ENCODE measurements at regions not wholly inside any gene's neighbourhood (a gene's known extent, or its start where the extent isn't known, plus 50 kb on each side); places are given as distances from the start of the nearest gene placed in this dataset.

GRCh38 chr4:189505380-189505779 lies 435.3 kb upstream of the FRG1 start:
- Histone ChIP-seq H3K36me3 (ENCODE audit: insufficient read depth, low read length) (no peaks in the 10 kb centered on the region), H3K27ac (ENCODE audit: low read depth, low read length) (no peak overlapping the region), H3K4me1 (ENCODE audit: insufficient read depth, low read length) (no peaks in the 10 kb centered on the region), H3K9ac (ENCODE audit: low read depth, low read length) (no peak overlapping the region), H3K27me3 (ENCODE audit: insufficient read depth, low read length) (no peaks in the 10 kb centered on the region), H3K9me3 (ENCODE audit: insufficient read depth, low read depth, low read length) (peaks cover 5% of the 10 kb centered on the region; the same call in 1 of the 2 replicates), H3K4me3 (ENCODE audit: low read length) (no peak overlapping the region)
- WGBS: 91% methylated on average over 3 of the region's 3 CpGs

DNA sequence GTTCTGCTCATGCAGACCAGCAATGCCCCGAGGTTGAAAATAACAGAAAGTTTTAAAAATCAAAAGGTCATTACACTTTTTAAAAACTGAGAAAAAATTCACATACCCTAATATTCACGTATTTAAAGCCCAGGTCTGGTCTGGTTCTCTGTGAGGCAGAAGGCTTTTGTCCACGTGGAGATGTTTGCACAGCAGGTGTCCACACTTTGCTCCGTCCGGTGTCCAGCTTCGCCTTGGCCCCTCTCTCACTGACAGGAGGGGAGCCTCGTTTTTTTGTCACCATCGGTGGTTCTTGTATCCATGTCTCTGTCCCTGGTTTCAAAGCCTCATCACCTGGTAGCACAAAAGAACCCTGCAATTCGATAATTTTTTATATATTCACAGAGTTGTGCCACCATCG lies 434.6 kb upstream of the FRG1 start:
- Histone ChIP-seq H3K4me1 (ENCODE audit: insufficient read depth, low read length) (no peaks in the 10 kb centered on the region), H3K27ac (ENCODE audit: low read depth, low read length) (no peak overlapping the region), H3K27me3 (ENCODE audit: insufficient read depth, low read length) (no peaks in the 10 kb centered on the region), H3K36me3 (ENCODE audit: insufficient read depth, low read length) (no peaks in the 10 kb centered on the region), H3K9ac (ENCODE audit: low read depth, low read length) (no peak overlapping the region), H3K9me3 (ENCODE audit: insufficient read depth, low read depth, low read length) (peaks cover 7% of the 10 kb centered on the region; the same call in 1 of the 2 replicates), H3K4me3 (ENCODE audit: low read length) (no peak overlapping the region)
- 89% methylated on average over 10 of the region's 10 CpGs for WGBS

DNA sequence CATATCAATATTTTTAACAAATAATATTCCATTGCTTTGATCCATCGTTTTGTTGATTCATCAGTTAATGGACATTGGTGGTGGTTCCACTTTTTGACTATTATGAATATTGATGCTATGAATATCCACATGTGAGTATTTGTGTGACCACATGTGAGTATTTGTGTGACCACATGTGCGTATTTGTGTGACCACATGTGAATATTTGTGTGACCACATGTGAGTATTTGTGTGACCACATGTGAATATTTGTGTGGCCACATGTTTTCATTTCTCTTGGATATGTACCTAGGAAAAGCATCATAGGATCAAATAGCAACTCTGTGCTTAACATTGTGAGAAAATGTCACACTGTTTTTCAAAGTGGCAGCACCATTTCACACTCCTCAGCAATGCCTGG lies 433.6 kb upstream of the FRG1 start:
- no peaks in the 10 kb centered on the region for H3K27me3 ChIP-seq (ENCODE audit: insufficient read depth, low read length)
- 98% methylated on average over 2 of the region's 2 CpGs for WGBS

GRCh38 chr4:189510601-189511000 lies 430.1 kb upstream of the FRG1 start:
- no peaks in the 10 kb centered on the region for H3K27me3 ChIP-seq (ENCODE audit: insufficient read depth, low read length)
- H3K4me1 ChIP-seq (ENCODE audit: insufficient read depth, low read length): no peaks in the 10 kb centered on the region
- H3K9ac ChIP-seq (ENCODE audit: low read depth, low read length): no peak overlapping the region
- H3K36me3 ChIP-seq (ENCODE audit: insufficient read depth, low read length): no peaks in the 10 kb centered on the region
- H3K27ac ChIP-seq (ENCODE audit: low read depth, low read length): no peak overlapping the region
- peaks cover 7% of the 10 kb centered on the region; the same call in 1 of the 2 replicates for H3K9me3 ChIP-seq (ENCODE audit: insufficient read depth, low read depth, low read length)
- no CpG with 5 or more reads among the region's 1 CpG for WGBS
- no peak overlapping the region for H3K4me3 ChIP-seq (ENCODE audit: low read length)

More for the DNA sequence above, 433.6 kb upstream of the FRG1 start:
- no peaks in the 10 kb centered on the region for H3K4me1 ChIP-seq (ENCODE audit: insufficient read depth, low read length)
- no peak overlapping the region for H3K27ac ChIP-seq (ENCODE audit: low read depth, low read length)
- H3K36me3 ChIP-seq (ENCODE audit: insufficient read depth, low read length): no peaks in the 10 kb centered on the region
- no peak overlapping the region for H3K9ac ChIP-seq (ENCODE audit: low read depth, low read length)
- H3K4me3 ChIP-seq (ENCODE audit: low read length): no peak overlapping the region
- H3K9me3 ChIP-seq (ENCODE audit: insufficient read depth, low read depth, low read length): peaks cover 7% of the 10 kb centered on the region; the same call in 1 of the 2 replicates

DNA sequence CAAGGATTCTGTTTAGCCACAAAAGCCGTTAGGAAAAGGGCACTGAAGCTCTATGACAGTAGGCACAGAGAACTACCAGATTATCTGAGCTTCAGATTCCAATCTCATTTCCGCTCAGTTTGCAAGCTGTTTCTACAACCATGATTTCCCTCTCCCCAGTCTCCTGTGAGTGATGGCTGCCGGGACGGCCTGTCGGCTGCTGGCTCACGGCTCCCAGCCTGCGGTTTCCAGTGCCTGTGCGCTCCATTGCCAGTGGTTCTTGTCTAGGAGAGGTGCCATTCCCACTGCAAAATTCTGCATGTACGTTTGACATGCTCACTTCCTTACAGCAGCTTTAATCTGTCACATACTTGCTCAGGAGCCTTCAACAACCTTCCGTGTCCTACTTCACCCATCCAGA lies 429.1 kb upstream of the FRG1 start:
- Histone ChIP-seq H3K9ac (ENCODE audit: low read depth, low read length) (no peak overlapping the region), H3K27me3 (ENCODE audit: insufficient read depth, low read length) (no peaks in the 10 kb centered on the region), H3K36me3 (ENCODE audit: insufficient read depth, low read length) (no peaks in the 10 kb centered on the region), H3K27ac (ENCODE audit: low read depth, low read length) (no peak overlapping the region), H3K9me3 (ENCODE audit: insufficient read depth, low read depth, low read length) (peaks cover 7% of the 10 kb centered on the region; the same call in 1 of the 2 replicates), H3K4me1 (ENCODE audit: insufficient read depth, low read length) (peaks cover 1% of the 10 kb centered on the region; the same call in 1 of the 2 replicates), H3K4me3 (ENCODE audit: low read length) (no peak overlapping the region)
- 96% methylated on average over 10 of the region's 10 CpGs for WGBS

DNA sequence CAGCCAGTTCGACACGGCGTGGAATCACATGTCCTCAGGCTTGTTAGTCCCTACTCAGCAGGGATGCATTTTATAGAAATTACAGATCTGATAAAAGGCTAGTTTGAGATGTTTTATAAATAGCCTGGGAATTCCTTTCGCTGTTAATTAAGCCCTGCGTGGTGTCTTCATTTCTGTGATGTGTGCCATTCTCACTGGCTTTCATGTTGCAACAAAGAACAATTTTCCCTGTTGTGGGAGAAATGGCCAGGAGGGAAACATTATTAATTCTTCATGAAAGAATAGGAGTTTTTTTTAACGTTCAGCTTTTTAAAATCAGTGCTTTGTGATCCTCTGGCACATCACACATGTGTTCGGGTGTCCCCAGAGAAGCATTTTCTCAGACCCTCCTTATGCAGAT lies 427.3 kb upstream of the FRG1 start:
- H3K9ac ChIP-seq (ENCODE audit: low read depth, low read length): no peak overlapping the region
- H3K9me3 ChIP-seq (ENCODE audit: insufficient read depth, low read depth, low read length): peaks cover 7% of the 10 kb centered on the region; the same call in 1 of the 2 replicates
- peaks cover 8% of the 10 kb centered on the region; the same call in 1 of the 2 replicates for H3K4me1 ChIP-seq (ENCODE audit: insufficient read depth, low read length)
- H3K4me3 ChIP-seq (ENCODE audit: low read length): no peak overlapping the region
- 86% methylated on average over 7 of the region's 7 CpGs for WGBS
- no peaks in the 10 kb centered on the region for H3K27me3 ChIP-seq (ENCODE audit: insufficient read depth, low read length)
- no peaks in the 10 kb centered on the region for H3K36me3 ChIP-seq (ENCODE audit: insufficient read depth, low read length)
- no peak overlapping the region for H3K27ac ChIP-seq (ENCODE audit: low read depth, low read length)

DNA sequence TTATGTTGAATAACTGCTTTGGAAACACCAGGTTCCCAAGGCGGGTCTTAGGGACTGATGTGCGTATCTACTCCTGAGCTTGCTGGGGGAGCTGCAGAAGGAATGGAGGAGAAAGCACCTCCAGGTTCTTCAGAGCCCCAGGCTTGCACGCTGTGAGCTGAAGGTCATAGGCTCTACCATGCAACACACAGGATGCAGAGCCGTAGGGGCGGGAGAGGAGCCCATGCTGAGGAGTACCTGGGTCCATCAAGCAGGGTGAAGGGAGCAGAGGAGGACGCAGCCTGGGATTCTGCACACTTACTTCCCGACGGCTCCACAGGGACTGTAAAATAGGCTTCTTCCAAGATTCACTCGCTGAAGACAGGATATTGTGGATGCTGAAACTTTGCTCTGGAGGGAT lies 426.5 kb upstream of the FRG1 start:
- Histone ChIP-seq H3K9ac (ENCODE audit: low read depth, low read length) (no peak overlapping the region), H3K36me3 (ENCODE audit: insufficient read depth, low read length) (no peaks in the 10 kb centered on the region), H3K4me3 (ENCODE audit: low read length) (no peak overlapping the region), H3K27me3 (ENCODE audit: insufficient read depth, low read length) (no peaks in the 10 kb centered on the region), H3K9me3 (ENCODE audit: insufficient read depth, low read depth, low read length) (peaks cover 7% of the 10 kb centered on the region; the same call in 1 of the 2 replicates), H3K27ac (ENCODE audit: low read depth, low read length) (no peak overlapping the region), H3K4me1 (ENCODE audit: insufficient read depth, low read length) (peaks cover 8% of the 10 kb centered on the region; the same call in 1 of the 2 replicates)
- WGBS: 97% methylated on average over 9 of the region's 9 CpGs

DNA sequence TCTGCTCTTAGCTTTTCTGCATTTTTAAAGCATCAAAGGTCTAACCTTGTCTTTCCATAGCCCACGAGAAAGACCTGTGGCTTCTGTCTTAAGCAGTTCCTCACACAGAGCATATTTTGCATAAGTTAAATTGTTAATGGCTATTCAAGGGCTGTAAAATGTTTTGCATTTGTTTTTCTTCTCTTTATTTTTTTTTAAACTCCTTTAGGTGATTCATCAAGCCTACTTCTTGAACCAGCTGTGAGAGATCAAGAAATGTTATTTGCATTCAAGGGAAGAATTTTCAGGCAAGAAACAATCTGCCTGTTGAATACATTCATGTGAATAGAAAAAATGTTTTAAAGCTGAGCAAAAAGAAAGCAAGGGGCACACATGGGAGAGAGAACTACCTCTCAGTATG lies 423.8 kb upstream of the FRG1 start:
- no peak overlapping the region for H3K9ac ChIP-seq (ENCODE audit: low read depth, low read length)
- H3K36me3 ChIP-seq (ENCODE audit: insufficient read depth, low read length): no peaks in the 10 kb centered on the region
- 50% methylated on average over 1 of the region's 1 CpG for WGBS
- H3K27me3 ChIP-seq (ENCODE audit: insufficient read depth, low read length): no peaks in the 10 kb centered on the region
- no peak overlapping the region for H3K27ac ChIP-seq (ENCODE audit: low read depth, low read length)
- no peak overlapping the region for H3K4me3 ChIP-seq (ENCODE audit: low read length)
- 0 out of 2 replicates have a peak, but pooled peaks cover under 1% of the 10 kb centered on the region for H3K9me3 ChIP-seq (ENCODE audit: insufficient read depth, low read depth, low read length)
- H3K4me1 ChIP-seq (ENCODE audit: insufficient read depth, low read length): peaks cover 8% of the 10 kb centered on the region; the same call in 1 of the 2 replicates

DNA sequence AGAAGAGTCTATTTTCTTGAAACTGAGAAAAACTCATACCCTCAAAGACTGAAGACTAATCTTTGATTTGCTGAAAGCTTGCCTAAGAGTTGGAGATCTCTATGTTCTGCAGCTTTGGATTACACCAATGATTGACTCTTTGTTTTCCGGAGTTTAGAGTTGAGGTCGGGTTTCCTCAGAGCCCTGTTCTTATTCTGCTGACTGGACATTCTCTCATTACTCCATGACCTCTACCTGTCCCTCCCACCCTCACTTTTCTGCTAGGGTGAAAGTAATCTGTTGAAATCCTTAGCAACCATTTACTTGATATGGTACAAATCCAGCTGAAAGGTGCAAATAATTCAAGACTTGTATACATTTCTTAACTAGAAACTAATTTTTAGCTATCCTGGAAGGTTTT lies 421.5 kb upstream of the FRG1 start:
- H3K4me3 ChIP-seq (ENCODE audit: low read length): no peak overlapping the region
- no peak overlapping the region for H3K9ac ChIP-seq (ENCODE audit: low read depth, low read length)
- no peak overlapping the region for H3K27ac ChIP-seq (ENCODE audit: low read depth, low read length)
- H3K9me3 ChIP-seq (ENCODE audit: insufficient read depth, low read depth, low read length): peaks cover 15% of the 10 kb centered on the region
- no peaks in the 10 kb centered on the region for H3K36me3 ChIP-seq (ENCODE audit: insufficient read depth, low read length)
- WGBS: 92% methylated on average over 2 of the region's 2 CpGs
- no peaks in the 10 kb centered on the region for H3K27me3 ChIP-seq (ENCODE audit: insufficient read depth, low read length)
- peaks cover 8% of the 10 kb centered on the region; the same call in 1 of the 2 replicates for H3K4me1 ChIP-seq (ENCODE audit: insufficient read depth, low read length)

GRCh38 chr4:189525304-189525703 lies 415.4 kb upstream of the FRG1 start:
- peaks cover 69% of the 10 kb centered on the region for H3K9me3 ChIP-seq (ENCODE audit: insufficient read depth, low read depth, low read length)
- no peaks in the 10 kb centered on the region for H3K36me3 ChIP-seq (ENCODE audit: insufficient read depth, low read length)
- 91% methylated on average over 4 of the region's 4 CpGs for WGBS
- no peaks in the 10 kb centered on the region for H3K4me1 ChIP-seq (ENCODE audit: insufficient read depth, low read length)
- no peaks in the 10 kb centered on the region for H3K27me3 ChIP-seq (ENCODE audit: insufficient read depth, low read length)
- no peak overlapping the region for H3K4me3 ChIP-seq (ENCODE audit: low read length)
- H3K9ac ChIP-seq (ENCODE audit: low read depth, low read length): no peak overlapping the region
- no peak overlapping the region for H3K27ac ChIP-seq (ENCODE audit: low read depth, low read length)

DNA sequence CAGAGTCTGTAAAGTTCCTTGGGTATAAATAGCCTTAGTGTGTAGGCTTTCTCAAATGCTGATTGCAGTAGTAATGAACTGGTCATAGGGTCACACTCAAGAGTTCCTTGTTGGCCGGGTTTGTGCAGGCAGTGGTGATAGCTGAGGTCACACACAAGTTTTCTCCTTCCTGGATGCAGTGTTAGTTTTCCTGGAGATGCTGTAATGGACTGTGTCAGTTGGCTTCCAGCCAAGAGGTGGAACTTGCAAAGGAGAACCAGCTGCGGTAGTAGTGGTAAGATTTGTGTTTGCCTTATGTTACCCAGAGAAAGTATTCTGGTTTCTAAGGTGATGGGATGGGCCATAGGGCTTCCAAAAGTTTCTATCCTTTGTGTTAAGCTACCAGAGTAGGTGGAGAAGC lies 409.8 kb upstream of the FRG1 start:
- no peaks in the 10 kb centered on the region for H3K27me3 ChIP-seq (ENCODE audit: insufficient read depth, low read length)
- H3K9ac ChIP-seq (ENCODE audit: low read depth, low read length): no peak overlapping the region
- H3K36me3 ChIP-seq (ENCODE audit: insufficient read depth, low read length): no peaks in the 10 kb centered on the region
- no peaks in the 10 kb centered on the region for H3K4me1 ChIP-seq (ENCODE audit: insufficient read depth, low read length)
- WGBS: 94% methylated on average over 2 of the region's 2 CpGs
- H3K4me3 ChIP-seq (ENCODE audit: low read length): no peak overlapping the region
- H3K27ac ChIP-seq (ENCODE audit: low read depth, low read length): no peak overlapping the region
- peaks cover 77% of the 10 kb centered on the region for H3K9me3 ChIP-seq (ENCODE audit: insufficient read depth, low read depth, low read length)

DNA sequence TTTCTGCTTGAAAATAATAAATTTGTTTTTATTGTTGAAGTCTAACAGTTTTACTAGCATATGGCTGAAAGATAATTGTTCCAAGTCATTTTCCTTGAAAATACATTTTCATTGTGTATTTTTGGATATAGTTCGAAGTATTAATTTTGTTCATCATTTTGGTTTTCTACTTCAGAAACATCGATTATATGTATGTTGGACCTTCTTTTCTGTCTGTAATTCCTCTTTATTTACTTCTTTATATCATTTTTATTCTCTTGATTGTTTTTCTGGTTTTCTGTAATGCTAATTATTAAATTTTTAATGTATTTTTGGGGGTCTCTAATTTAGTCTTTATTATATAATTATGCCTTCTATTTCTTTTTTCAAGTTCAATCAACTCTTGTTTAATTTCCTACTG lies 407.1 kb upstream of the FRG1 start:
- Histone ChIP-seq H3K9ac (ENCODE audit: low read depth, low read length) (no peak overlapping the region), H3K36me3 (ENCODE audit: insufficient read depth, low read length) (no peaks in the 10 kb centered on the region), H3K27me3 (ENCODE audit: insufficient read depth, low read length) (no peaks in the 10 kb centered on the region), H3K27ac (ENCODE audit: low read depth, low read length) (no peak overlapping the region), H3K4me1 (ENCODE audit: insufficient read depth, low read length) (no peaks in the 10 kb centered on the region), H3K9me3 (ENCODE audit: insufficient read depth, low read depth, low read length) (peaks cover 59% of the 10 kb centered on the region), H3K4me3 (ENCODE audit: low read length) (no peak overlapping the region)
- no CpG with 5 or more reads among the region's 2 CpGs for WGBS

Measured in HUES64 (cell line).